ENCODE measurements at regions not wholly inside any gene's neighbourhood (a gene's known extent, or its start where the extent isn't known, plus 50 kb on each side); places are given as distances from the start of the nearest gene placed in this dataset.

GRCh38 chr5:53784596-53784995, 224.2 kb downstream of the NDUFS4 start:
- H3K9me3 Mint-ChIP-seq = peaks cover 7% of the 10 kb centered on the region
- no peaks in the 10 kb centered on the region for H3K36me3 ChIP-seq (ENCODE audit: insufficient read depth, low read length)
- H3K27ac Mint-ChIP-seq = no peak overlapping the region
- no peak for DNase-seq
- no peaks in the 10 kb centered on the region for H3K4me1 Mint-ChIP-seq (ENCODE audit: low read depth)
- H3K27ac ChIP-seq (ENCODE audit: low read depth in 1 of 2, low read length in 2 of 2) = no peak overlapping the region
- ChIA-PET CTCF (no interaction called here), POLR2A (no interaction called here)
- H3K27me3 ChIP-seq (ENCODE audit: control insufficient read depth in 1 of 2, insufficient read depth in 2 of 2, low read length in 2 of 2) = no peaks in the 10 kb centered on the region
- H3K27me3 Mint-ChIP-seq = peaks cover 4% of the 10 kb centered on the region
- H3K36me3 Mint-ChIP-seq (ENCODE audit: low read depth) = no peaks in the 10 kb centered on the region
- no peaks in the 10 kb centered on the region for H3K9me3 ChIP-seq (ENCODE audit: control insufficient read depth in 1 of 2, insufficient read depth in 1 of 2, low read length in 2 of 2)
- no peak for TF ChIP-seq CTCF (IDR thresholded peaks at IDR 0.05)
- intact Hi-C loops (cut with DNase I, micrococcal nuclease) = no loop called here
- H3K4me3 ChIP-seq (ENCODE audit: low read length) = no peak overlapping the region
- H3K4me1 ChIP-seq (ENCODE audit: insufficient read depth, low read length) = no peaks in the 10 kb centered on the region
- H3K4me3 Mint-ChIP-seq = no peak overlapping the region
- no peak for ATAC-seq (ENCODE audit: poor library complexity)

GRCh38 chr5:53785924-53786323, 225.5 kb downstream of the NDUFS4 start:
- Histone ChIP-seq H3K4me3 (ENCODE audit: low read length) (no peak overlapping the region), H3K36me3 (ENCODE audit: insufficient read depth, low read length) (no peaks in the 10 kb centered on the region), H3K9me3 (ENCODE audit: control insufficient read depth in 1 of 2, insufficient read depth in 1 of 2, low read length in 2 of 2) (no peaks in the 10 kb centered on the region), H3K27me3 (ENCODE audit: control insufficient read depth in 1 of 2, insufficient read depth in 2 of 2, low read length in 2 of 2) (no peaks in the 10 kb centered on the region), H3K4me1 (ENCODE audit: insufficient read depth, low read length) (no peaks in the 10 kb centered on the region), H3K27ac (ENCODE audit: low read depth in 1 of 2, low read length in 2 of 2) (no peak overlapping the region)
- ChIA-PET CTCF (no interaction called here), POLR2A (no interaction called here)
- peaks cover 7% of the 10 kb centered on the region for H3K9me3 Mint-ChIP-seq
- no peak for ATAC-seq (ENCODE audit: poor library complexity)
- H3K4me3 Mint-ChIP-seq = no peak overlapping the region
- no peak overlapping the region for H3K27ac Mint-ChIP-seq
- H3K27me3 Mint-ChIP-seq = peaks cover 4% of the 10 kb centered on the region
- no peak for DNase-seq
- no peaks in the 10 kb centered on the region for H3K36me3 Mint-ChIP-seq (ENCODE audit: low read depth)
- TF ChIP-seq CTCF (IDR thresholded peaks at IDR 0.05) = no peak
- no peaks in the 10 kb centered on the region for H3K4me1 Mint-ChIP-seq (ENCODE audit: low read depth)
- intact Hi-C loops (cut with DNase I, micrococcal nuclease) = no loop called here

GRCh38 chr5:53790026-53790425, 229.6 kb downstream of the NDUFS4 start:
- Histone ChIP-seq H3K9me3 (ENCODE audit: control insufficient read depth in 1 of 2, insufficient read depth in 1 of 2, low read length in 2 of 2) (no peaks in the 10 kb centered on the region), H3K27me3 (ENCODE audit: control insufficient read depth in 1 of 2, insufficient read depth in 2 of 2, low read length in 2 of 2) (no peaks in the 10 kb centered on the region), H3K36me3 (ENCODE audit: insufficient read depth, low read length) (no peaks in the 10 kb centered on the region), H3K27ac (ENCODE audit: low read depth in 1 of 2, low read length in 2 of 2) (no peak overlapping the region), H3K4me3 (ENCODE audit: low read length) (no peak overlapping the region), H3K4me1 (ENCODE audit: insufficient read depth, low read length) (no peaks in the 10 kb centered on the region)
- ChIA-PET POLR2A (no interaction called here), CTCF (no interaction called here)
- Mint-ChIP-seq H3K27me3 (peaks cover 4% of the 10 kb centered on the region), H3K27ac (no peak overlapping the region), H3K4me3 (no peak overlapping the region), H3K36me3 (ENCODE audit: low read depth) (no peaks in the 10 kb centered on the region), H3K4me1 (ENCODE audit: low read depth) (no peaks in the 10 kb centered on the region), H3K9me3 (peaks cover 7% of the 10 kb centered on the region)
- DNase-seq (no peak), ATAC-seq (ENCODE audit: poor library complexity) (no peak)
- intact Hi-C loops (cut with DNase I, micrococcal nuclease) = no loop called here
- TF ChIP-seq CTCF (IDR thresholded peaks at IDR 0.05) = no peak
